GM19397 (cell line): ENCODE measurements at regions not wholly inside any gene's neighbourhood (a gene's known extent, or its start where the extent isn't known, plus 50 kb on each side); places are given as distances from the start of the nearest gene placed in this dataset.
"Not testable (repeated sequence)": the region's sequence is repeated elsewhere in the genome, so short reads cannot be mapped to it uniquely, and the experiment has no call there.

Experiments used
- ATAC-seq: cut with Tn5 transposase; IDR thresholded peaks from one replicate; pipeline ENCODE4 v1.9.1; 2021; ENCODE audit warnings: mild to moderate bottlenecking, moderate library complexity; ENCODE audit not compliant: unreplicated experiment

DNA sequence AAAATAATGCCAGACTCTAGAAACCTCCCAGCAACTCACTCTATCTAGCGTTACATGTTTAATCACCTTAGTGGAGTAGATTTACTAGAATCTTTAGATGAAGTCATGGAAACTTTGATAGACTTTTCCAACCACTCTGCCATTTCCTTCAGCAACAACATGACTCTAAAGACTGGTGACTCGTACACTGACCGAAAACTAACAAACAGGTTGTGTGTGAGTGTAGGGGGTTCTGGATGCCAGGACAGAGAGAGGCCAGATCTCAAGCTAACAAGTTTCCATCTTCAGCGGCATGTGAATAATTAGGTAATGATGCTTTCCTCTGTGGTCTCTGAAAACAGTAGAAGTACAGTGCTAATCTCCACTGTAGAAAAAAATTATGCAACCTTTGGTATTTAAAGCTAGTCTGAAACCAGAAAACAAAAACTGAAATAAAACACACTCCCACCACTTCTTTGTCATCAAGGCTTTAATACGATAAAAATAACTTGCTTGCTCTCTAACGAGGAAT, 286.4 kb downstream of the PRDM5 start:
- ATAC-seq = no peak

DNA sequence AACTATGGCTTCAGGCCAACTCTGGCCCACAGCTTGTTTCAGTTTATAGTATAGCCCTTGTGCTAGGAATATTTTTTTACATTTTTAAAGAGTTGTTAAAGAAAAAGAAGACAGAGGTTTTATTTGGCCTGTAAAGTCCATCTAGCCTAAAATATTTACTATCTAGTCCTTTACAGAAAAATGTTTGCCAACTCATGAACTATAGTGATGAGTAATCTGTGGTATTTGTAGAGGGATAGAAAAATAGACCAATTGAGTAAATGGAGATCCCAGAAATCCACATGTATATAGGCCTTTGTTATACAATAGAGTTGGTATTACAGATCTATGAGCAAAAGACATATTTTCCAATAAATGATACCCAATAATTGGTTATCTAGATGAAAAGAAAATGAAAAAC, 288.7 kb downstream of the PRDM5 start:
- no peak for ATAC-seq

DNA sequence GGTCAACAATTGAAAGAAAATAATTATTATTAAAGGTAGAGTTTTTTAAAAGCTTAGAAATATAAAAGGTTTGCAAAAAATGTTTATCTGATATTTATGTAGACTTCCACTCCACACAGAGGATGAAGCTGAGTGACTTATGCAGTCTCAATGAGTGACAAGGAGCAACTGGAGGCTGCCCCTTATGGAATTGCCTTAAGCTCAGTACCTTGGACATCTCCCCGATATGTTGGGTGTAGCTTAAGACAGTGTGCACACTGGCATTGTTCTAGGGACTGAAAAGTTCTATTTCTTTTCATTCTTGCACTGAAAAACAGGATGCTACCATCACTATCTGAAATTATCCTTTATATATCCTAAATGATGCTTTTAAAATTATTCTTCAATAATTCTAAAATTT, 292.1 kb downstream of the PRDM5 start:
- no peak for ATAC-seq

DNA sequence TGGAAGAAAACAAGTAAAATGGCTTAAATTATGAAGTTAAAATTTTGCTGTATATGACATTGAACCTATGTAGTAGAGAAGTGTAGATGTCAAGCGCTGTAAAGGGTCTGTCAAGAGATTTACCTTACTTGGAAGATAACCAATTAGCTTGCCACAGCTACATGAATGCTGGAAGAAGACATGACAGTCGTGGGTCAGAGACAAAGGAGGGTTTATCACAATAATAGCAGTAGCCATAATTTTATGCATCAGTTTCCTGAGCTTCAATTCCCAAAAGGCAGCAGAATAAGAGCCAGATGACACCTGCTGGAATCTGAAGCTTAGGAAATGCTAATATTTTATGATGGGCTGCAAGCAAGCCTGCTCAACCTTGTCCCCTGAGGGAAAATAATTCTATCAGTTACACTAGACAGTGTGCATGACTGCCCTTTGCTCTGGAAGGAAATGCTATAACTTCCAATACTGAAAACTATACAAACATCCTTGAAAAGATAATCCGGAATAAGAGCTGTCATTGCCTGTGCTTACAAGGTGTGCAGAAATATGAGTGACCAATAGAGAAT, 292.9 kb downstream of the PRDM5 start:
- no peak for ATAC-seq

DNA sequence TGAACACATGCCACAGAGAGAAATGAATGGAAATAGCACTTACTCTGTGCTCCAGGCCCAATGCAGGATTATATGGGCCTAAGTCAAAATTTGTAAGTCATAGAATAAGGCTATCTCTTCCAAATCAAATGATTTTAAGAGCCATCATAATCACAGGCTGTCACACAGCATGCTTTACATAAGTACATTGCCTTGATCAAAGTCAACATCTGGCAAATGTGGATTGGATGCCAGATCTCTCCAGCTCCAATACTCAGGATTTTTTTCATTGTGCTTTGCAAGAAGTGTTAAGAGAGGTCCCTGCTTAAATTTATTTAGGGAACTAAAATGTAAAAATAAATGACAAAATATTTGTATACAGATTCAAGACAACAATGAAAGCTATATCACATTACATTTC, 299.9 kb downstream of the PRDM5 start:
- no peak for ATAC-seq

DNA sequence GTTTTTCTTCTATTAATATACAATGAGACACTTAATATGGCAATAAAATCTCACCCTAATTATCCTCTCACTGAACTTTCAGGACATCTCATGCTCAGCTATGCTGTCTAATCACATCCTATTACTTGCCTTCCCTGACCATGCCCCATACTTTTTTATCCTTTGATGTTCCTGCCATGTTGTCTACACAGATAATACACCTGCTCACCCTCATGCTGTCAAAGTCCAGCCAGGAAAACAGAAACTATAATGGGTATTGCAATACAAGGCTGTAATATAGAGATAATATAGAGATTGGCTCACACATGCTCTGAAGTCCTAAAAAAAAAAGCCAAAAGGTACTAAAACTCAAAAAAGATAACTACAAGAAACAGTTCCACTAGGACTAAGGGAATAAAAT, 305.4 kb downstream of the PRDM5 start:
- ATAC-seq = no peak

DNA sequence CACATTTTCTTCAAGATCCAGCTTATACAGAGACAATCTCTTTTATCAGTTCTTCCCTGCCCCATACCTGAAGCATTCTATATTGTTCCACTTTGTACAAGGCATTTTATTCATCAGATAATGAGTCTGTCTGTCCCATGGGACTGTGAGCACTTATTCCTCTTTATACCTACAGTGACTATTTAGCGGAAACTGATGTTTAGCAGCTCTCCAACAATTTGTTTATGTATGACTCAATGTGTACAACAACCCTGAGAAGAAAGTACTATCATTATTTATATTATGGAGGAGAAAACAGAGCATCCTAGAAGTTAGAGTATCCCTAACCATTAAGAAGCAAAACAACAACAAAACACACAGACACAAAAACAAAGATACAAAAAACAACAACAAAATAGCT, 306.5 kb downstream of the PRDM5 start:
- ATAC-seq = no peak

DNA sequence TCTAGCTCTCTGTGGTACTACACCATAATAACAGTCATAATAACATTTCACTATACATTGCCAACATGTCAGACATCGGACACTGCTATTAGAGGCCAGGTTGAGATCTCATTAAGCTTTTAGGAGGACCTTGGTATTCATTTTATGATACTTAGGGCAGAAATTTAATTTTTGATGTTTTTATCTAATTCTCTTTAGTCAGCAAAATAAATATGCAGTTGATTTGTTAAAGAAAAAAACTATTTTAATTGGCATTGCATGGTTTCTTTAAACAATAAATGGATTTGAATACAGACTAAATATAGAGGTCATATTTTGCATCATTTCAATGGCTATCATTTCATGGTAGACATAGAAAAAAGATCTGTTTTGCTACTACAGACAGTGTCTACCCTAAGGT, 308.7 kb downstream of the PRDM5 start:
- no peak for ATAC-seq

DNA sequence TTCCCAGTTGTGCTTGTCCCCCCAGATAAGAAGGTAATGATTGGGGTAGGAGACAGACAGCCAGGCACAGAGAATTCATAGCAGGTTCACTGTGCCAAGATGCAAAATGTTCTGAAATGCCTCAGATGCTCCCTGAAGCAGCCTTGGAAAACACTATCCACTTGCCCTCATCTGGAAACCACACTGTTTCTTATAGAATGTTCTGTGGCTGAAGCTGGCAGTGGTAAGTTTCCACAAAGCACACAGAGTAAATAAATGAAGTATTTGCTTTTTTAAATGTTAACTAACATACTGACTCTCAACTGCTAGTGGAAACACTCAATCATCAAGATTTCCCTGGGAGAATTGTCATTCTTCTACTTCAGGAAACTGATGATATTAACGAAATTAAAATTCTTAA, 311.4 kb downstream of the PRDM5 start:
- ATAC-seq = no peak

DNA sequence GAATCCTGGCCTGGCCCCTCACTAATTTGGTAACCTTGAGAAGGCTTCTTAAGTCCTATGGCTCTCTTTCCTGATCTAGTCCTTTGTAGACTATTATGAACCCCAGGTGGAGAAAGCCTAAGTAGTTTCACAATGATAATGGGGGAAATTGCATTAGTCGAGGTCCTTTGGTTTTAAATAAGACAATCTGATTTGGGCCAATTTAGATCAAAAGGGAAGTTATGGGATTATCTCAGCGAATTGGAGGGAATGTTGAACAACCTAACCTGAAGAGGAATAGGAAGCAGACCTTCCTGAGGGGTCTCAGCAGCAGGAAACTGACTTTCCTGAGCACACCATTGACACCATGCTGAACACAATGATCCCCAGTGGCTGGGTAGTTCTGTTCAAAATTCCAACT, 331.5 kb downstream of the PRDM5 start:
- ATAC-seq = no peak

DNA sequence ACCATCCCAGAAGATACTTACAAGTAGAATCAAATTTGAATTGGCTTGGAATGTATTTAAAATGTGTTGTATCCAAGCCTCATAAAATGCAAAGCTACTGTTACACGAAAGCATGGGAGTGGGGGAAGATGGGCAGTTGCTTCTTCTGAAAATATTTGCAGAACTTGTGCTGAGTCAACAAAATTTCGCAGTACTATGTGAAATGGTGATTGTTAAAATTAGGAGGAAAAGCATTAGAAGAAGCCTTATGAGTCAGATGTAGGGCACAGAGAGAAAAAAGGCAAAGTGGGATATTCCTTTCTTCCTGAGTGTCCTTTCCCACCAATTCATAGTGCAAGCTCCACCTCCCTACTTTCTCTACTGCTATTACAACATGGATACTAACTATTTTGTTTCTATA, 332.7 kb downstream of the PRDM5 start:
- no peak for ATAC-seq

DNA sequence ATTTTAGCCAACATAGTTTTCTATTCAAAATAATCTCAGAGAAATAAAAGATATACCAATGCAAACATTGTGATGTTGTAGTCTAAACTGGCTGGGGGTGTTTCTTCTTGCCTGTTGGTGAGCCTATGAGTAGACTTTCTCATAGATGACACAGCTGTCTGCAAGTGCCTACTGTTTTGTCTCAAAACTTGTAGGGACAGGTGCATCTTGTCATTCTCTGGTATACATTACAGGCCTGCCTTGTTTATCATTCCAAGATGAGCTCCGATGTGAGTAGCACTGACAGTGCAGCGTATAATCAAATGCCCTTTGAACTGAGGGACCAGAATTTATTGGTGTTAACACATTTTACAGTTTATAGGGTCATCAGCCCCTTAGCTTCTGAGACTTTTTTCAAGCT, 353.8 kb downstream of the PRDM5 start:
- ATAC-seq = no peak

DNA sequence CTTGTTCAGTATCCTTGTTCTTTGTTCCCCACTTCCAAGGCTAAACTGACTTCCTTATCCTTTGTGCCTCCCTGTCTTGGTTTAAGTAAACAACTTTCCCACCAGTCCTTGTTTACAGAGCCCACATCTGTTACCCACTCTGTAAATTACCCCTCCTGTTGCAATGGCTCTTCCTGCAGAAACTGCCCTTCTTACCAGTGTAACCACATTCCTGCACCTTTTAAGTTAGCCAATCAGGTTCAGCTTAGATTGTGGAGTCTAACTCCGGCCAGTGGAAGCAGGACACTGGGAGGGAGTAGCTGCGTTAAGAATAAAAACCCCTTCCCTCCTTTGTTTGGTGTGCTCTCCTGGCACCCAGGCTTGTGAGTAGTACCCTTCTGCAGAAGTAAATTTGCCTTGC, 360.9 kb downstream of the PRDM5 start:
- ATAC-seq = no peak

DNA sequence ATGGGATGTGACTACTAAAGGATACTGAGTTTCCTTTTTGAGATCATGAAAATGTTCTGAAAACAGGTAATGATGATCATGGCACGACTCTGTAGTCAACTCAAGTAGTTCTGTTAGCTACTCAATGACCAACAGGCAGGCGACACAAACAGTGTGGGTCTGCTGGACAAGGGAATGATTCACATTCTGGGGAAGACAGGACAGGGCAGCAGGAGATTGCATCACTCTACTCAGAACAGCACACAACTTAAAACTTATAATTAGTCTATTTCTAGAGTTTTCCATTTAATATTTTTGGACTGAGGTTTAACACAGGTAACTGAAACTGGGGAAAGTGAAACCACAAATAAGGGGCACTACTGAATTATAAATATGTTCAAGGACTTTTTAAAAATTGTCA, 365.2 kb downstream of the PRDM5 start:
- ATAC-seq = no peak

DNA sequence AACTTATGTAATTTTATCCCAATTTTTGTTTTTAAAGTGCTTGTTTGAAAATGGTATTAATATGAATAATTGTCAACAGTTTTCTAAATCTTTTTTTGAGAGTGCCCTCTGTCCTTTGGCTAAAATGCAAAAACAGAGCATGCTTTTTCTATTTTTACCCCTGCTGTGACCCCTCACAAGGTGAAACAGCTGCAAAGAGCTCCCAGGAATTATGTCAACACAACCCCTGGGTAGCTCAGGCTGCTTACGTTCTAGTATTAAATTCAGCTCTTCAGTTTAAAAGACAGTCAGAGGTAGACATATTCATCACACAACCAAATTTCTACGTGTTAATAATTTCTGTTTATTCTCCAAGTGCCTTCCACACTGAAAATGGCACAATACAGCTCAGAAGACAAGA, 367.5 kb downstream of the PRDM5 start:
- ATAC-seq = no peak

DNA sequence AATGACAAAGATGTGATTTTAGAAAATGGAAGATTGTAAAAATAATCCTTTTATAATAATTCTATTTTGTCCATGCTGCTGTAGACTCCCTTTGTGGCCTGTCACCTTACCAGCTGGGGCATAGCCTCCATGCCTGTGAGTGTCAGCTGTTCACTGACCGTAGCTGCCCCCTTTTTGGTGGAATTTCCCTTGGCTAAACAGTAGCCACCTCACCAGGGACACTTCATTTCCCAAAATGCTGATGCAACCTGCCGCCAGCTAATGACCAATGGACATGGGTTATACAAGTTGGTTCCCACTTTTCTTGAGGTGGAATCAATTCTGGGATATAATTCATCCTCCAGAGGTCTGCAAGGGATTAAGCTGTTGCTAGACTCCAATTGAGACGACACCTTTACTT, 368.4 kb downstream of the PRDM5 start:
- ATAC-seq = no peak

DNA sequence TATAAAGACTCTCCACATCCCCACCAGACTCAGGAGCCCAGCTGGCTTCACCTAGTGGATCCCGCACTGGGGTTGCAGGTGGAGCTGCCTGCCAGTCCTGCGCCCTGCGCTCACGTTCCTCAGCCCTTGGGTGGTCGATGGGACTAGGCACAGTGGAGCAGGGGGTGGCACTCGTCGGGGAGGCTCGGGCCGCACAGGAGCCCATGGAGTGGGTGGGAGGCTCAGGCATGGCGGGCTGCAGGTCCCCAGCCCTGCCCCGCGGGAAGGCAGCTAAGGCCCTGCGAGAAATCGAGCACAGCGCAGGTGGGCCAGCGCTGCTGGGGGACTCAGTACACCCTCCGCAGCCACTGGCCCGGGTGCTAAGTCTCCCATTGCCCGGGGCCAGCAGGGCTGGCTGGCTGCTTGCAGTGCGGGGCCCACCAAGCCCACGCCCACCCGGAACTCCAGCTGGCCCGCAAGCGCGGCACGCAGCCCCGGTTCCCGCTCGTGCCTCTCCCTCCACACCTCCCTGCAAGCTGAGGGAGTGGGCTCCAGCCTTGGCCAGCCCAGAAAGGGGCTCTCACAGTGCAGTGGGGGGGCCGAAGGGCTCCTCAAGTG, 371.8 kb downstream of the PRDM5 start:
- not testable (repeated sequence) for ATAC-seq

DNA sequence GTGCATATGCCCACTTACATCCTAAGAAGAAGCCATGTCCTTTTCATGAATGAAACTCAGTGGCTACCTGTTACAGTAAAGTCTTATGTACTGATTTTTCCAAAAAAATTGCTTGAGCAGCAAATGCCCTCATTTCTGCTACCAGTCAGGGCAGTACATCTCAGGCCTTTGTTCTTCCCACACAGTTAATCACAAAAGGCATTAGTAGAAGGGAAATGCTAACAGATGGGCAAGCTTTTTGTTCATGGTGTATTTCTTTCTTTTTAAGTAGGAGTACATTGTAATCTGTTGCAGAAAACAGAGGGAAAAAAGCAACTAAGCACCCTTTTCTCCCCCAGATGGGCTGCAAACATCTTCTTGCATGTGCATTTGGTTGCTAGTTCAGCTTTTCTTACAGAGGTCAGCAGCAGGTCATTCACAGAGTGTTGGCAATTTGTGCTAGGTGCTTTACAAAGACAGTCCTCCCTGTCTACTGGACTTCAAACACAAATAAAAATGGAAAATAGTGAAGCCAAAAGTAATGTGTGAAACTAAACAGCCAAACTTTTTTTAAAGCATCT, 373.4 kb downstream of the PRDM5 start:
- ATAC-seq = no peak

DNA sequence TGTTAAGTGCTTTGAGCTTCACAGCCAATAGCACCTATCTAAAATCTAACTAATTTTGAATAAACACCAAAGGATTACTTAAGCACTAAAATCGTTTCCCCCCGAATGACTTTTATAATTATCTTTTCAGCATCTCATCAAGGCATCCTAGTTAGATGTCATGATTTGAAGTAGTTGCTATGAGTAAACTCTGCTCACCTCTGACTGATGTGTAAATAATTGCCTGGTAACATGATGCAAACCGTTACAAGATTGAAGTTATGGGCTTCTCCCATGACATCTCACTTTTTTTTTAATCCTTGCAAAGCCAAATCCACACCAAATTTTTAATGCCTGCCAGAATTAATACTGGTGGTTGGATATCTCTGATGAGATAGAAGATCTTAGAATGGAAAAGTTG, 377.1 kb downstream of the PRDM5 start:
- no peak for ATAC-seq

DNA sequence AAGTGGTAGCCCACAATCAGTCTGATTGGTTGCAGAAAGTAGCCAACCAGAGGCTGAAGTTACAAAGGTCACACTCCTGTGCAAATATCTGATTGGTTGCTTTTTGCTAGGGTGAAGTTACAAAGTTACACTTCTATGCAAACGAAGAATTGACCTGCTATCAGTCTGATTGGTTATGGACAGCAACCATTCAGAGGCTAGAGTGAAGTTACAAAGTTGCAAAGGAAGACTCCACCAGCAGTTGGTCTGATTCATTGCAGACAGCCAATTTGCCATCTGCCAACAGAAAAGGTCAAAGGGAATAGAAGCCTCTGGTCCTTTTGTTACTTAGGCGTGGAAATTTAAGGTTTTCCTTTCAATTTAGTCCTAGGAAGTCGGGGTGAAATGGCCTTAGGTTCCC, 377.7 kb downstream of the PRDM5 start:
- ATAC-seq = no peak

DNA sequence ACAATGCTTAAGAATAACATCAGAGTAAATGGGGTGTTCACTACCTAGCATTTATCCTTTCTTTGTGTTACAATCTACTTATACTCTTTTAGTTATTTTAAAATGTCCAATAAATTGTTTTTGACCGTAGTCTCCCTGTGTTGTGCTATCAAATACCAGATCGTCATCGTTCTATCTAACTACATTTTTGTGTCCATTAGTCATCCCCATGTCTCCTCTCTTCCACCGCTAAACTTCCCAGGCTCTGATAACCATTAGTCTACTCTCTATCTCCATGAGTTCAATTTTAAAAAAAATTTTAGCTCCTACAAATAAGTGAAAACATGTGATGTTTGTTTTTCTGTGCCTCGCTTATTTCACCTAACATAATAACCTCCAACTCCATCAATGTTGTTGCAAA, 381.9 kb downstream of the PRDM5 start:
- no peak for ATAC-seq

DNA sequence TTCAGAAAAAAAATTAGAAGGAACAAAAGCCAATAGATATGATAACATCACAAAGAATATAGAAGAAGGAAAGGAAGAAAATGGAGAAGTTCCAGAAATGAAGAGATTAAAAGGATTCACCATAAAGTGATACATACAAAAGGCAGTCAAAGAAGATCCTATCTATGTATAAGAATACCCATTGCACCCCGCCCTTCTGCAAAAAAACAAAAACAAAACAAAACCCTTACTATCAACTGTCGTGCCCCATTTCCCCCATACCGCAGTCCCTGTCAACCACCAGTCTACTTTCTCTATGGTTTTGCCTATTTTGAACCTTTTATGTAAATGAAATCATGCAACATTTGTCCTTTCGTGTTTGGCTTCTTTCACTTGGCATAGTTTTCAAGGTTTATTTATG, 385.6 kb downstream of the PRDM5 start:
- no peak for ATAC-seq

DNA sequence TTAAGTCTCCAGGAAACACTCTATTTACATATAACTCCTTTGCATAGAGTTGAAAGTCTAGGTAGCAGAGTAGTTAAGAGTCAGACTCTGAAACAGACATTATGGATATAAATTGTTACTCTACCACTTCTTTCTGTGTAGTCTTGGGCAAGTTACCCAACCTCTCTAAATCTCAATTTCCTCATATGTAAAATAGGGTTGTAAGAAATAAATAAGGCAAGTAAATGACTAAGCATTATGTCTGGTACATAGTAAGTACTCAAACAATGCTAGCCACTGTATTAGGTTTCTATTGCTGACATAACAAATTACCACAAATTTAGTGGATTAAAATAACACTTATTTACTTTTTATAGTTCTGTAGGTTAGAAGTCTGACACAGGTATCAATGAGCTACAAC, 394.1 kb downstream of the PRDM5 start:
- no peak for ATAC-seq
